ENCODE measurements at regions not wholly inside any gene's neighbourhood (a gene's known extent, or its start where the extent isn't known, plus 50 kb on each side); places are given as distances from the start of the nearest gene placed in this dataset.

DNA sequence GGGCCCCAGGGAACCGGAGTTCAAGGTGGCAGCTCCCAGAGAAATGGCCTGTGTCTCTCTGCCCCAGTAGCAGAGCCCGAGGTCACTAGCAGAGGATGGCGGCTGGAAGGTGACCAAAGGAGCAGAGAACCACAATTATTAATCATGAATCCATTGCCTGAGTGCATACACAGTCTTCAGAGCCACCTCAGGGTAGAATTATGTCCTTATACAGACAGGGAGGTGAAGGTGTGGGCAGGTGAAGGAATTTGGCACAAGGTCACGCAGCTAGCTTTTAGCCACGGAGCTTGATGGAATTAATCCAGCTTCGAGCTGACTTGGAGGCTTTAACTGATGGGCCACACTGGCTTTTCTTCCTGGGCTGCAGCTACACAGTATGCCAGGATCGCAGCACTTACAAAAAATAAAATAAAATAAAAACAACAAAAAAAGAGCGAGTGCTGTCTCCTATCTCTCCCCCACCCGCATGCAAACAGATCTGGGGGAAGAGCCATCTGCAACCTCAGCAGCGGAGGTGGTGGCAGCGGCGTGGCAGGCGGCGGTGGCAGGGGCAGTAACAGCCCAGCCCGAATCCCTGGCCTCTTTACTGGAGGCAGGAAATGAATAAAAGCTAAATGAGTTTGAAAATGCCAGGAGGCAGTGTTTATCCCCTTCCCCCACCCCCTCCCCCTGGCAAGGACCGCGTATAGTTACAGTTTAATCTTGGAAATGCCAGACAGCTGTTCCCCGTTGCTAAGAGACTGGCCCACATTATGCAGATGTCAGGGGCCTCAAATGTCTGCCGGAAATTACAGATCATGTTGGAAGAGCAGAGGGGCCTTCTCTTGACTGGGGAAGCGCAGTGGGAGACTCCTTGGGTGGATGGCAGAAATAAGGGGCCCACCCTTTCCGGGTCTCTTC lies 93.5 kb downstream of the LRRC74A start:
- peak; percentile 35 for DNase-seq
- no peaks in the 10 kb centered on the region for H3K9me3 ChIP-seq
- in situ Hi-C loops (cut with MboI; ENCODE audit: low pct_ligation_motif_present in 1 of 4, low pct_unique_long_range_greater_than_20kb in 1 of 4, low sequenced_read_pairs in 3 of 4): loop anchor here (10.0 to 25.0 kb wide), 3 partner anchors 125 to 393 kb away; partner anchors contain the start of genes GSTZ1 (in 1 of the 4) and POMT2 (in 1 of the 4)
- H3K27ac ChIP-seq: peak overlapping the region; percentile 84 to 98 (median 88)
- WGBS, 2 donors (ENCODE audit: low coverage in 1 of 2): 0 to 21% methylated on average over 2 to 21 of the region's 21 CpGs
- H3K4me3 ChIP-seq: no peak overlapping the region
- intact Hi-C loops (cut with DNase I; ENCODE audit: low total_unique reads): loop anchor here (2.0 to 5.0 kb wide), 3 partner anchors 37 to 123 kb away; partner anchors contain the start of gene IRF2BPL
- H3K36me3 ChIP-seq: no peaks in the 10 kb centered on the region
- peaks cover 36 to 53% (median 43%) of the 10 kb centered on the region in 4 donors for H3K4me1 ChIP-seq
- H3K27me3 ChIP-seq: no peaks in the 10 kb centered on the region
- TF ChIP-seq POLR2A (IDR thresholded peaks at IDR 0.05) (no peak), POLR2AphosphoS5 (IDR thresholded peaks at IDR 0.05) (no peak), EP300 (IDR thresholded peaks at IDR 0.05; ENCODE audit: low read depth) (no peak)
- TF ChIP-seq, protein P1, sequence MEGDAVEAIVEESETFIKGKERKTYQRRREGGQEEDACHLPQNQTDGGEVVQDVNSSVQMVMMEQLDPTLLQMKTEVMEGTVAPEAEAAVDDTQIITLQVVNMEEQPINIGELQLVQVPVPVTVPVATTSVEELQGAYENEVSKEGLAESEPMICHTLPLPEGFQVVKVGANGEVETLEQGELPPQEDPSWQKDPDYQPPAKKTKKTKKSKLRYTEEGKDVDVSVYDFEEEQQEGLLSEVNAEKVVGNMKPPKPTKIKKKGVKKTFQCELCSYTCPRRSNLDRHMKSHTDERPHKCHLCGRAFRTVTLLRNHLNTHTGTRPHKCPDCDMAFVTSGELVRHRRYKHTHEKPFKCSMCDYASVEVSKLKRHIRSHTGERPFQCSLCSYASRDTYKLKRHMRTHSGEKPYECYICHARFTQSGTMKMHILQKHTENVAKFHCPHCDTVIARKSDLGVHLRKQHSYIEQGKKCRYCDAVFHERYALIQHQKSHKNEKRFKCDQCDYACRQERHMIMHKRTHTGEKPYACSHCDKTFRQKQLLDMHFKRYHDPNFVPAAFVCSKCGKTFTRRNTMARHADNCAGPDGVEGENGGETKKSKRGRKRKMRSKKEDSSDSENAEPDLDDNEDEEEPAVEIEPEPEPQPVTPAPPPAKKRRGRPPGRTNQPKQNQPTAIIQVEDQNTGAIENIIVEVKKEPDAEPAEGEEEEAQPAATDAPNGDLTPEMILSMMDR (IDR thresholded peaks at IDR 0.05): no peak

Small RNA genes in the stretch of these regions (small RNA-seq; reads per million reads assigned to genes)
- gene RN7SL356P: 0 reads per million in 4 donors

All from transverse colon (tissue), 4 donors.